ENCODE measurements at regions not wholly inside any gene's neighbourhood (a gene's known extent, or its start where the extent isn't known, plus 50 kb on each side); places are given as distances from the start of the nearest gene placed in this dataset.
"Not testable (repeated sequence)": the region's sequence is repeated elsewhere in the genome, so short reads cannot be mapped to it uniquely, and the experiment has no call there.

DNA sequence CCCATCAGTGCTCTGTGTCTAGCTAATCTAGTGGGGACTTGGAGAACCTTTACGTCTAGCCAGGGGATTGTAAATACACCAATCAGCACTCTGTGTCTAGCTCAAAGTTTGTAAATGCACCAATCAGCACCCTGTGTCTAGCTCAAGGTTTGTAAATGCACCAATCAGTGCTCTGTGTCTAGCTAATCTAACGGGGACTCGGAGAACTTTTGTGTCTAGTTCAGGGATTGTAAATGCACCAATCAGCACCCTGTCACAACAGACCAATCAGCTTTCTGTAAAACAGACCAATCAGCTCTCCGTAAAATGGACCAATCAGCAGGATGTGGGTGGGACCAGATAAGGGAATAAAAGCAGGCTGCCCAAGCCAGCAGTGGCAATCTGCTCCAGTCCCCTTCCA is 268.3 kb upstream of the MKLN1 start:
- DNase-seq = not testable (repeated sequence)

DNA sequence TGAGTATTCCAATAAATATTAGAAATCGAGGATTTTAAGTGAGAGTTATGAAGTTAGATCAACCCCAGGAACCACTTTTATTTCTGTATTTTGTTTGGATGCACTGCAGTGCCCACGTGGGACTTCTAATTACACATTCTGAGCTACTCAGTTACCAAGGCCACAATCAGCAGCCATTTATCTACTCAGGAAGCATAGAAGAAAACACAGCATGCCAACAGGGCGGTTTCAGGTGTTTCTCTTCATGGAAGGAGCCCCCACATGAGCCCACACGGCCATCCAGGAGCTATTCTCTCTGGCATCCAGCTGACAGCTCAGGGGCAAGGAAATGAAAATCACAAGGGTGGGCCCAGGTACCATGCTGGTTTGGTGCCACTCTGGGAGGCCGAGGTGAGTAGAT is 266.5 kb upstream of the MKLN1 start:
- no peak for DNase-seq

DNA sequence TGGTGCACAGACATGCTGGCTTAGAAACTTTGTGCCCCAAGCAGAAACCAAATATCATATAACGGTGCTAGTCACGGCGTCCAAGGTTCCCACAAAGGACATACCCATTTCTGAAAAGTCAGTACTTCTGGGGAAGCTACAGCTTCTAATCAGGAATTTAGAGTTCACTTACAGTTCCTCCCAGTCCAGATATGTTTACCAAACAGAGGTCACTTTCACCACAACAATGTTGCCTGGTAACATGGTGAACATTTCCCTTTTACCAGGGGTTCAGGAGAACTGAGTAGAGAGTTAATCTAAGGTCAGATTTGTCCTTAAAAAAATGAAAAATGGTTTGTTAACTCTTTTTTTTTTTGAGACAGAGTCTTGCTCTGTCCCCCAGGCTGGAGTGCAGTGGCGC is 265.9 kb upstream of the MKLN1 start:
- DNase-seq = no peak

DNA sequence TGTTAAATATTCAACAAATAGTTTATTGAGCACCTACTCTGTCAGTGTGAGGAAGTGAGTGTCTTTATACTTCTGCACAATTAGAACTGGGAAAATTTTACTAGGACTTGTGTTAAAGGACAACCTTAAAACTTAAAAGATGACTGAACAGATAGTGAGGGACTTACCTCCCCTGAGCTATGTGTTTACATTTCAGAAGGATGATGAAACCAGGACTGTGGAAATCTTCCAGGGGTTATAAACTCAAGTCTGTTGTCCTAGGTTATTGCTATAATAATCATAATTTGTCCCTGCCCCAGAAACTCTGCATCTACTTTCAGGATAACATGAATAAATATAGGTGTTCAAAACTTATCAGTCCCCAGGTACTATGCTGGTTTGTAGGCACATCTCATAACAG is 261.0 kb upstream of the MKLN1 start:
- no peak for DNase-seq

DNA sequence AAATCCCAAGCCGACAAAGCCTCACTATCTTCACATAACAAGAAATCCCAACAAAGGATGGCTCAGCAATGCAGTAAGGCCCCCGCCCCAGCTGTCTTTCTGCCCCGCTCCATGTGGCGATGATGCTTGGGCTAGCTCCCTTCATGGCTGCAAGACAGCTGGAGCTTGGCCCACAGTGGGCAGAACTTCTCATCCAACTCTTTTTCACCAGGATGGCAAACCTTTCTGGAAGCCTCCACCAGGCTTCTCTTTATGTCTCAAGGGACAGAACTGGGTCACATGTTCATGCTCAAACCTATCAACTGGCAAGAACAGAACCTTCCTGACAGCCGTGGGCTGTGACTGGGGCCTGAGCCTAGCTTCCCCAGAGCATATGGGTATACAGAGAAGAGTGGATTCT is 260.5 kb upstream of the MKLN1 start:
- DNase-seq = no peak

DNA sequence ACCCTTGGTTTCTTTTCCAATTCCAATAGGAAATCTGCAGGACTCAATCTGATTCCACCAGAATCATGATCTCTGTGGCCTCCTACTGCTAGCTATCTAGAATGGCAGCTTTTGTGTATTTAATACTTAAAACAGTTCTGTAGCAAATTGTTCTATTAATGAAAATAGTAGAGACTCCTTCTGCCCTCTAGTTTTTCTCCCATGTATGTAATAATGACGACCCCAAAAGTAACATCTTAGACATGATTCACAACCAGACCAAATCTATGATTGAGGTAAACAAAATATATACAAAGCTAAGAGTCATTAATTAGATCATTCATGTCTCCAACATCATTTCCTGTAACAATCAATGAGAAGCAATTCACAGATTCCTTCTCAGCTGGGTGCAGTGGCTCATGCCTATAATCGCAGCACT is 259.1 kb upstream of the MKLN1 start:
- no peak for DNase-seq

DNA sequence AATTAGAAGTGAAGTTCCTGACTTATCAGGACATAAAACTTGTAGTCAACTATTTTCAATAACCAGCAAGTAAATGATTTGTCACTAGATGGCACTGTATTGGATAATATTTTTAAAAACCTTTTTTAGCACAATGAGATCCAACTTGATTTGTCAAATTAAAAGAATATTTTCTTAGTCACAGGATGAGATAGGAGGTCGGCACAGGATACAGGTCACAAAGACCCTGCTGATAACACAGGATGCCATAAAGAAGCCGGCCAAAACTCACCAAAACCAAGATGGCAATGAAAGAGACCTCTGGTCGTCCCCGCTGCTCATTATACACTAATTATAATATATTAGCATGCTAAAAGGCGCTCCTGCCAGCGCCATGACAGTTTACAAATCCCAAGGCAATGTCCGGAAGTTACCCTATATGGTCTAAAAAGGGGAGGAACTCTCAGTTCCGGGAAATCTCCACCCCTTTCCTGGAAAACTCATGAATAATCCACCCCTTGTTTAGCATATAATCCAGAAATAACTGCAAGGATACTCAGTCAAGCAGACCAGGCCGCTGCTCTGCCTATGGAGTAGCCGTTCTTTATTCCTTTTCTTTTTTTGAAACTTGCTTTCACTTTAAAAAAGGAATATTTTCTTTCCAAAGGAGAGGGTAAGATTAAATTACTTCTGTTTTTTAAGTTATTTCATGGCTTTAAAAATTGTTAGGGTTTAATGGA is 255.7 kb upstream of the MKLN1 start:
- no peak for DNase-seq

DNA sequence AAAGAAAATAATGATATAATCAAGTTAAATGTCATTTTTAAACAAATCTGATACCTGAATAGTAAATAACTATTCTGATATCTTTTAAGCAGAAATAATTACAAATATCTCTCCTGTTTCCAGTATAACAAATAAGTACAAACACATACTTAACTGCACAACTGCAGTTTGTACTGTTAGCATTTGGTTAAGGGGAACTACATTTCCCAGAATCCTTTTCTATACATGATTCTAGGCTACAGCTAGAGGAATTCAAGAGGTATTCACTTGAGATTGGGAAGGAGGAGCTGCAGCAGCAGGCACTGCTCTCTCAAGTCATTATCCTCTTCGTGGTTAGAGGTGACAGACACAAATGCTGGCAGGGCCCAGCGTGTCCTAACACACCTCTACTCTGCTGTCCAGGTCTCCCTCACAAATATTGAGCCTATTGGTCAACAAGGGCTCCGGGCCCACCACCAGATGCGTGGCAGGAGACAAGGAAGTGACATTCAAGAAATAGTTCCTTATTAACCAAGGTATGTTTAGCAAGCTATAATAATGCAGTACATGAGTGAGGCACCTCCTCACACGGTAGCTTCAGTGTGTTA is 255.1 kb upstream of the MKLN1 start:
- DNase-seq = no peak

DNA sequence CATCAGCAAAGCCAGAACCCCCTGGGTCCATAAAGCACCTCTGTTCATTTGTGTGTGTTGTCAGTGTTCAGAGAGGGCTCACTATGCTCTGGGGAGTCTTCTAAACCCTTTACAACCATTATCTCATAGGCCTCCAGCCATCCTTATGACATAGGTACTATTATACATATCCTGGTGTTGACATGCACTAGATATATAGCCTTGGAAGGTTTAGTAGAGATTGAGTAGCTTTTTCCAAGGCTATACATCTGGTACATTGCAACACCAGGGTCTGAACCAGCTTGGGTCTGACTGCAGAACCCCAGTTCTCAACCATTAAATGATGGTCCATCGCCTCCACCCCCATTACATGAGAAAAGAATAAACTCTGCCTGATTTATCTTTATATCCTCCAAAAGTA is 253.6 kb upstream of the MKLN1 start:
- no peak for DNase-seq

DNA sequence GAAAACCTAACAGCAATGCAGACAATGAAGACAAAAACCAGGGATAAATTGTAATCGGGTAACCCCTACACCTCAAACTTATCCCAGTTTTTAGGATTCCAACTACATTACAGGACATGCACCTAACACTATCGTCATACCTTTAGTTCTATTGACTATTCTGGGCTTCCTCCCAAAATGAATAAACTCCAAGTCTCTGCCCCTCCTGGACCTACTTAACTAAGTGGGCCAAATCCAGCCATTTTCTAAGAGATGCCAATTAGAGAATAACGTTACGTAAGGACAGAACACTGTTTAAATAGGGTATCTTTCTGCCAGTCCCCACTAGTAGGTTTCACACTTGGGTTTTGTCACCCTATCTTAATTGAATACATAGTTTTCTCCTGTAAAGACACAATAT is 253.1 kb upstream of the MKLN1 start:
- DNase-seq = no peak

DNA sequence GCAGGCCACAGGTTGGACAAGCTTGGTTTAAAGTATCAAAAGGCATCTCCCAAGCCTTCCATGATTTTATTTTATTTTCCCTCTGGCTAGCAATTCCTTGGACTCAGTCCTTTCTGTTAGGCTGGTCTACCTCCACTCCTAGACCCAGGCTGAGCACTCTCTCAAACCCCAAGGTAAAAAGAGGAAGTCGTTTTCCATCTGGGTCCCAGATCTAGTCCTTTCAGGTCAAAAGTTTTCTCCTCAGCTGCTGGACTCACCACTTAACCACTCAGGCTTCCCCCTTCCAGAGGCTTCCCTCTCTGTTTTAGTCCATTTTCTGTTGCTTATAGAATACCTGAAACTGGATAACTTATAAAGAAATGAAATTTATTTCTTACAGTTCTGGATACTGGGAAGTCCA is 252.3 kb upstream of the MKLN1 start:
- no peak for DNase-seq

DNA sequence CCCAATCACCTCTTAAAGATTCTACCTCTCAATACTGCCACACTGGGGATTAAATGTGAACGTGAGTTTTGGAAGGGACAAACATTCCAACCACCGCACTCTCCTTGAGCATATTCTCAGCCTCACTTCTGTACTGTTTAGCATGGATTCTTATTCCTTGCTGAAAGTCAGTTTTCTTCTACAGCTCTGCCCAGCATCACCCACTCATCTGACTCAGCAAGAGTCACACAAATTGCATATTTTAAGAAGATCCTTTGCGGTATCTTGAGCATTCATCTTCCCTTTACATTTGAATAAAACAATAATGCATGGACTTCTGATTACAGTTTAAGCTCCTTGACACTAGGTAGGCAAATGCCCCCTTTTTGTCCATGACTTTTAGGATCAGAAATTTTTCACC is 251.6 kb upstream of the MKLN1 start:
- no peak for DNase-seq

DNA sequence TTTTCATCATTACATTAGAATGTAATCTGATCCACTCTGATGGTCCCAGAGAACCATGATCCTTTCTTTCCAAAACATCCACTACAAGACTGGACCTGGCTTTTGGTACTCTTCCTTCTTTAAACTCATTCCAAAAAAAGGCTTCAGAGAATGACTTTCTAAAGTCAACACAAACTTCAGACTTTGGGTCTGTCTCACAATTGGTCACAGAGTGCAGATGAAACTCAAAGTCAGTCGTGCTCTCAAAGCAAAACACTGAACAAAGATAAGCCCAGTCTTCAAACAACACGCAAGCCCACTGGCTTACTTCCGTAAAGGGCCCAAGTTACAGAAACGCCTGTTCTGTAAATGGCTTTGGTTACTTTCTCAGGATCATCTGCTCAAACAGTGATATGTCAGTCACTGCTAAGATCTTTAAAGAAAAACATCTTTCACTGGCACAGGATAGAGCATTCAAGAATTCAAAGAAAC is 250.9 kb upstream of the MKLN1 start:
- DNase-seq = no peak

DNA sequence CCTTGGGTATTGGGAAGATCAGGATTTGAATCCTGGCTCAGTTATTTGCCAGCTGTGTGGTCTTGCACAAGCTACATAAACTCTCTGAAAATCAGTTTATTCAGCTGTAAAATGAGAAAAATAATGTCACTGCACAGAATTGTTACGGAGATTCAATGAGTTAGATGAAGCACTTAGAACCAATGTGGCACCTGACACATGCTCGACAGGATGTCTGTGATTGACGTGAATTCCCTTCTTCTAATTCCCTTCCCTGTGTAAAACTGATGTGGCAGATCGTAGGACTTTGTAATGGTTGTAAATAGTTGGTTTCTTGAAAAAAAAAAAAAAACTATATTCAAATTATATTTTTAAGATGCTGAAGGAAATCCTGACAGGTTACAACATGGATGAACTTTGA is 249.9 kb upstream of the MKLN1 start:
- no peak for DNase-seq

DNA sequence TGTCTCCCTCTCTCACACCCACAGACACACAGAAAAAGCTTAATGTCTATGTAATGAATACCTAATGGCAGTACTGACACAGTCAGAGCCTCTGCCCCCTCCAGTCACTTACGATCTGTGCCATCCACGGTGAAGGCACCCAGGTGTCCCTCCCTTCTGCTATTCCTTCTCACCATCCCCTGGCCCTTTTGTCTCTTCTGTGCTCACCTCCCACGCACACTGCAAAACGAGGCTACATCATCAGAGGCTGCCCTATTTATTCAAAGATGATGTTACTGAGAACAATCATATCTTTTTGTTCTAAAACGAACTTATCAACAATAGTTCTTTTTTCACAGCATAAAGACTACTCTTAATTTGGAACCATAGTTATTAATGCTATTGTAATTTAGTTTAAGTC is 246.9 kb upstream of the MKLN1 start:
- no peak for DNase-seq

DNA sequence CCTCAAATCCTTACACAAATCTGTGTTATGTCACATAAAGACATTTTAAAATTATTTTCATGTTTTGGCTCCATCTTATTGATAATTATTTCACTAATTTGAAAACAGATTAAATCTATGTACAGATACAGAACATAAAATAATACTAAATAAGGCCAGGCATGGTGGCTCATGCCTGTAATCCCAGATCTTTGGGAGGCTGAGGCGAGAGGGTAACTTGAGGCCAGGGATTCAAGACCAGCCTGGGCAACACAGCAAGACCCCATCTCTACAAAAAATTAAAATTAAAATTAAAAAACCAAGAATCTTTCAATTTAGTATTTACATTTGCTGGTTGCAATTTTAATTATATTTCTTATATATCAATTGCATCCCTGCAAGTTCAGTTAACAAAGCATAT is 246.4 kb upstream of the MKLN1 start:
- DNase-seq = no peak

DNA sequence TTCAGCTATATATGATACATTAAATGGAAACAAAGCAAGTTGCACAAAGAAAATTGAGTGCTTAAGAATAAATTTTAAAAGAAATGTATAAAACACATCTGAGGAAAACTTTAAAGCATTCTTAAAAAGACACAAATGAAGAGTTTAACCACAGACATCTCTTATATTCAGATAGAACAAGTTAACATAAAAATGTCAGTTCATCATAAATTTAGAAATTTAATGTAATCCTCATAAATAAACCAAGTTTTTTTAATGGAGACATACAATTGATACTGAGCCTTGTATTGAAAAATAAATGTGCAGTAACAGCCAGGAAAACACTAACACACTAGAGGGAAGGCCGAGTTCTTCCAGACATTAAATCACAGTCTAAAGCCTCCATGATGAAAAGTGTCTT is 243.9 kb upstream of the MKLN1 start:
- no peak for DNase-seq

DNA sequence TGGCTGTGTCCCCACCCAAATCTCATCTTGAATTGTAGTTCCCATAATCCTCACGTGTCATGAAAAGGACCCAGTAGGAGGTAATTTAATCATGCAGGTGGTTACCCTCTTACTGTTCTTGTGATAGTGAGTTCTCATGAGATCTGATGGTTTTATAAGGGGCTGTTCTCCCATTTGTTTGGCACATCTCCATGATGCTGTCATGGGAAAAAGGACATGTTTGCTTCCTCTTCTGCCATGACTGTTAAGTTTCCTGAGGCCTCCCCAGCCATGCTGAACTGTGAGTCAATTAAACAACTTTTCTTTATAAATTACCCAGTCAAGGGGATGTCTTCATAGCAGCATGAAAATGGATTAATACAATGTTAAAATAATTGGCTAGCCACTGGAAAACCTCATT is 243.3 kb upstream of the MKLN1 start:
- DNase-seq = not testable (repeated sequence)

DNA sequence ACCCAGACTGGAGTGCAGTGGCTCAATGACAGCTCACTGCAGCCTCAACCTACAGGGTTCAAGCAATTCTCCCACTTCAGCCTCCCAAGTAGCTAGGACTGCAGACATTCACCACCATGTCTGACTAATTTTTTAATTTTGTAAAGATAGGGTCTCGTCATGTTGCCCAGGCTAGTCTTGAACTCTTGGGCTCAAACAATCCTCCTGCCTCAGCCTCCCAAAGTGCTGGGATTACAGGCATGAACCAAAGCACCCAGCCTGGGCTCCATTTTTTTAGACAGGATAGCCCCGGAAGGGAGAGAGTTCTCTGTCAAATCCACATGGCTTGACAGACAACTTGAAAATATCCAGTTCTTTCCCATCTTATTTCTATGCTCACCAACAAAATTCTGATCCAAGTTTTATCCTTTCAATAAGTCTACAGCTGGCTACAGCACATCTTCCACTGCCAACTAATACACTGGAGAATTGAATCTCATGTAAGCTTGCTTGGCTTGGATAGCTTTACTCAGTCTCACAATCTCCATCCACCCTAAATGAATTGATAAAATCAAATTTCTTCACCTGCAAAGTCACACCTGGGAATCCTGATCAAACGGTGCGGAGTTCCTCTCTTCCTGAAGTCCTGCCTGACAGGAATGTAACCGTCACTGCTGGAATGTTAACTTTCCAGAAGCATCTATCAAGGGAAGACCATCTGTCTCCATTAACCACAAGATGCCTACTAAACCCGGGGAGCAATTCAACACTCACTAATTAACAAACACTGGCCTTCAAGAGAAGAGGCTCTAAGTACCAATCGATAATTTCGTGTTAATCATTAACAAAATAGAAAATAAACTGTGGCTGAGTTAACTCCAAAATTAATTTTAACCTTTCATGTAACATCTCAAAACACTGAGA is 239.7 kb upstream of the MKLN1 start:
- no peak for DNase-seq

DNA sequence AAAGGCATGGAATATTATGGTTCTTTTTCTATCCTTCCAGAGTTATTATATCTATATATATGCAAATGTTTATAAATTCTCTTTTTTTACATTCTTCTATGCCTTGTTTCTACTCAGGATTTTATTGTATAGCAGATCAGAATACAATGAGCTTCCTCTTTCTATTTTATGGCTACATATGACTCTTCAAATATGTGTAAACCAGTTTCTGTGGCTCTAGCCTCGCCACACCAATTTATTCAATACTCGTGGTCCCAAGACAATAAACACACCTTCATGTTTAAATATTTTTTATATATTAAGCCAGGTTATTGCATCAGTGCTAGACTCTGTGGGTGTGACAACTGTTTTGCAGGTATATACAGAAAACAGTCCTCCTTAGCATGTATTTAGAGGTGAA is 237.5 kb upstream of the MKLN1 start:
- no peak for DNase-seq

DNA sequence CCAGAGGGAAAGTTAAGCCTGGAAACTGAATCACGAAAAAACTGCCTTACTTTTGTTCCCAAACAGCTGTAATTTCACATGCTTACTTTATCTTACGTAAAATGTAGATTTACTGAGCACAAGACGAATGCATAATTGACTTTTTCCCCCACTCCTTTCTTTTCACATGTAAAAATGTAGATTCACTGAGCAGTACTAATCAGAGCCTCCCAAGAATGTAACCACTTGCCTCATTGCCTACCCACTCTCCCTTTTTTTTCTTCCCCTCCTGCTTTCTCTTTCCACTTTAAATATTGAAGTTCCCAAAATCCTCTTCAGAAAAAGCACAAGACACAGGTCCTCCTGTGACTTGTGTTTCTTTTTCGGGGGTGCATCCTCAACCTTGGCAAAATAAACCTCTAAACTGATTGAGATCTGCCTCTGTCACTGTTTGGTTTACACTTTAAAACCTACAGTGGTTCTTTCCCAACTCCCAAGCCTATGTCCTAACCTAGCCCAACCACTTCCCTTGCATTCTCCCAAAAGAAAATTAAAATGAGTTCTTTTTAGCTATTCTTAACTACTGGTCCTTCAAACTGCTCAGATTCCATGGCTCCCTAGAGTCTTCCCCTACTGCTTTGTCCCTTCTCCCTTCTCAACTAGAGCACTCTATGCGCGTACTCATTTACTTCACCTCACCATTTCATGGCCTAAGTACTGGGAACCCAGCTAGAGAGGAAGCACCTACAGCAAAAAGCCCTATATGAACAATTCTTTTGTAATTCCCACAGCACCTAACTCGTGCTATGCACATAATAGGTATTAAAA is 236.6 kb upstream of the MKLN1 start:
- DNase-seq = no peak

DNA sequence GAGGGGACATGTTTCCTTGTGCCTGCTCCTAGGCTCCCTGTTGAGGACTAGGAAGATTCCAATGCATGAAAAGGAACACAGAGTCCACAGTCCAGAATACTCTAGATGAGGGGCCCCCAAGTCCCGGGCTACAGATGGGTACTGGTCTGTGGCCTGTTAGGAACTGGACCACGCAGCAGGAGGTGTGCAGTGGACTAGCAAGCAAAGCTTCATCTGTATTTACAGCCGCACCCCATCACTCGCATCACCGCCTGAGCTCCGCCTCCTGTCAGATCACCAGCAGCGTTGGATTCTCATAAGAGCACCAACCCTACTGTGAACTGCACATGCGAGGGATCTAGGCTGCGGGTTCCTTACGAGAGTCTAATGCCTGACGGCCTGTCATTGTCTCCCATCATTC is 233.0 kb upstream of the MKLN1 start:
- no peak for DNase-seq

DNA sequence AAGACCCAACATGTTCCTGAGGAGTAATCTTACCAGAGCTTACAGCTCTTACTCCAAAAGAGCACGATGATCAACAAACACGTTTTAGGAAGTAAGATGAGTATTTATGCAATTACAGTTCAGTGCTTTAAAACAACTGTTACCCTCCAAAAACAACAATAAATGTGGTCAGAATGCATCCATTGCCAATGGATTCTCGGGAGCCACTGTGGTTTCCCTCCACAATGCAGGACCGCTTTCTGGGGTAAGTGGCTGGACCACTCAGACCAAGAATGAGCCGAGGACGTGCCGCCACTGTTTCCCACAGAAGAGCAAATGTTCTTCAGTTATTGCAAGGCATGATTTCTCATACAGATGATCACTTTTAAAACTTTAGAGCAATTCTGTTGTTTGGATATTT is 232.3 kb upstream of the MKLN1 start:
- DNase-seq = no peak
